HAP-1 (cell line): ENCODE measurements at regions not wholly inside any gene's neighbourhood (a gene's known extent, or its start where the extent isn't known, plus 50 kb on each side); places are given as distances from the start of the nearest gene placed in this dataset.

Experiments
- DNase-seq, 2 experiments: peaks; one replicate each; pipeline ENCODE4 v3.0.0-alpha.2; 2016 to 2020; ENCODE audit warnings: low spot score in 2 of 2
- H3K27me3 ChIP-seq: fragments of 250-450 bp; sonication (Bioruptor Pico); 2 replicates; pipeline ENCODE4 v1.5.1; 2020; ENCODE audit warnings: low read depth, mild to moderate bottlenecking, moderate library complexity
- H3K36me3 ChIP-seq: fragments of 250-450 bp; sonication (Bioruptor Pico); replicated peaks from 2 replicates; pipeline ENCODE4 v1.5.1; 2020; ENCODE audit warnings: mild to moderate bottlenecking
- H3K4me1 ChIP-seq: fragments of 250-450 bp; sonication (Bioruptor Pico); 2 replicates; pipeline ENCODE4 v1.5.1; 2020; ENCODE audit warnings: mild to moderate bottlenecking
- H3K4me3 ChIP-seq: fragments of 250-450 bp; sonication (Bioruptor Pico); 2 replicates; pipeline ENCODE4 v1.5.1; 2020; ENCODE audit warnings: mild to moderate bottlenecking, moderate library complexity
- H3K9me3 ChIP-seq: fragments of 250-450 bp; sonication (Bioruptor Pico); 2 replicates; pipeline ENCODE4 v1.5.1; 2020; ENCODE audit warnings: mild to moderate bottlenecking, moderate library complexity
- in situ Hi-C: fragments of 300-500 bp; cut with MboI; formaldehyde crosslinking; loops from 3 replicates; pipeline ENCODE4 v1.14.3; 2020; ENCODE audit warnings: low sequenced_read_pairs, inconsistent platforms, mixed read lengths

GRCh38 chr15:67892559-67893377 lies 52.9 kb upstream of the RNU6-1 start:
- in situ Hi-C loops, result no loop called here

GRCh38 chr15:67895237-67895636 lies 55.4 kb upstream of the RNU6-1 start:
- in situ Hi-C loops, result no loop called here
- no peaks in the 10 kb centered on the region for H3K36me3 ChIP-seq
- H3K4me1 ChIP-seq, result peaks cover 9% of the 10 kb centered on the region
- no peaks in the 10 kb centered on the region for H3K9me3 ChIP-seq
- no peaks in the 10 kb centered on the region for H3K27me3 ChIP-seq
- H3K4me3 ChIP-seq, result no peak overlapping the region
- DNase-seq, result no peak

More at GRCh38 chr15:67892559-67893377, 52.9 kb upstream of the RNU6-1 start:
- Histone ChIP-seq H3K4me3 (no peak overlapping the region), H3K9me3 (no peaks in the 10 kb centered on the region; the same call in 1 of the 2 replicates), H3K36me3 (no peaks in the 10 kb centered on the region), H3K27me3 (no peaks in the 10 kb centered on the region), H3K4me1 (peaks cover 6% of the 10 kb centered on the region)
- no peak for DNase-seq

GRCh38 chr15:67897646-67898339 lies 57.9 kb upstream of the RNU6-1 start:
- peaks cover 9% of the 10 kb centered on the region for H3K4me1 ChIP-seq
- no peaks in the 10 kb centered on the region for H3K27me3 ChIP-seq
- in situ Hi-C loops, result no loop called here
- peak; percentile 46 to 72 for DNase-seq
- no peak overlapping the region for H3K4me3 ChIP-seq
- H3K36me3 ChIP-seq, result no peaks in the 10 kb centered on the region
- H3K9me3 ChIP-seq, result no peaks in the 10 kb centered on the region; the same call in 1 of the 2 replicates

GRCh38 chr15:67899596-67900283 lies 59.9 kb upstream of the RNU6-1 start:
- Histone ChIP-seq H3K4me3 (no peak overlapping the region), H3K27me3 (no peaks in the 10 kb centered on the region), H3K4me1 (peaks cover 9% of the 10 kb centered on the region), H3K36me3 (no peaks in the 10 kb centered on the region), H3K9me3 (no peaks in the 10 kb centered on the region; the same call in 1 of the 2 replicates)
- in situ Hi-C loops, result no loop called here
- DNase-seq, result no peak

- Histone ChIP-seq H3K4me3 (no peak overlapping the region), H3K9me3 (no peaks in the 10 kb centered on the region; the same call in 1 of the 2 replicates), H3K27me3 (no peaks in the 10 kb centered on the region), H3K4me1 (peaks cover 9% of the 10 kb centered on the region), H3K36me3 (no peaks in the 10 kb centered on the region)
- no peak for DNase-seq
- in situ Hi-C loops, result no loop called here
These were observed 60.8 kb upstream of the RNU6-1 start for GRCh38 chr15:67900621-67901147.

- H3K36me3 ChIP-seq, result no peaks in the 10 kb centered on the region
- no peaks in the 10 kb centered on the region; the same call in none of the 2 replicates for H3K9me3 ChIP-seq
- peaks cover 9% of the 10 kb centered on the region for H3K4me1 ChIP-seq
- H3K4me3 ChIP-seq, result no peak overlapping the region
- in situ Hi-C loops, result no loop called here
- DNase-seq, result no peak
- H3K27me3 ChIP-seq, result no peaks in the 10 kb centered on the region
These were observed 62.1 kb upstream of the RNU6-1 start for GRCh38 chr15:67901922-67902321.

- in situ Hi-C loops, result no loop called here
- peaks cover 4% of the 10 kb centered on the region for H3K4me1 ChIP-seq
- H3K27me3 ChIP-seq, result no peaks in the 10 kb centered on the region
- H3K36me3 ChIP-seq, result no peaks in the 10 kb centered on the region
- DNase-seq, result no peak
- H3K4me3 ChIP-seq, result no peak overlapping the region
- no peaks in the 10 kb centered on the region; the same call in none of the 2 replicates for H3K9me3 ChIP-seq
These were observed 62.7 kb upstream of the RNU6-1 start for GRCh38 chr15:67902579-67903009.

GRCh38 chr15:67903708-67904107 lies 63.9 kb upstream of the RNU6-1 start:
- no peak for DNase-seq
- no peaks in the 10 kb centered on the region; the same call in none of the 2 replicates for H3K9me3 ChIP-seq
- in situ Hi-C loops, result no loop called here
- H3K27me3 ChIP-seq, result no peaks in the 10 kb centered on the region
- H3K4me3 ChIP-seq, result no peak overlapping the region
- no peaks in the 10 kb centered on the region for H3K4me1 ChIP-seq
- no peaks in the 10 kb centered on the region for H3K36me3 ChIP-seq

GRCh38 chr15:67905628-67906027 lies 65.8 kb upstream of the RNU6-1 start:
- Histone ChIP-seq H3K36me3 (no peaks in the 10 kb centered on the region), H3K4me3 (no peak overlapping the region), H3K4me1 (no peaks in the 10 kb centered on the region), H3K27me3 (no peaks in the 10 kb centered on the region), H3K9me3 (peaks cover 8% of the 10 kb centered on the region)
- no peak for DNase-seq
- in situ Hi-C loops, result no loop called here

GRCh38 chr15:67906382-67906781 lies 66.5 kb upstream of the RNU6-1 start:
- no peak overlapping the region for H3K4me3 ChIP-seq

GRCh38 chr15:67907184-67907723 lies 67.4 kb upstream of the RNU6-1 start:
- Histone ChIP-seq H3K27me3 (no peaks in the 10 kb centered on the region), H3K9me3 (peaks cover 8% of the 10 kb centered on the region), H3K36me3 (no peaks in the 10 kb centered on the region), H3K4me3 (no peak overlapping the region), H3K4me1 (no peaks in the 10 kb centered on the region; the same call in 1 of the 2 replicates)
- in situ Hi-C loops, result no loop called here
- DNase-seq, result no peak

More at GRCh38 chr15:67906382-67906781, 66.5 kb upstream of the RNU6-1 start:
- H3K9me3 ChIP-seq, result peaks cover 8% of the 10 kb centered on the region
- no peaks in the 10 kb centered on the region for H3K36me3 ChIP-seq
- no peak for DNase-seq
- no peaks in the 10 kb centered on the region for H3K27me3 ChIP-seq
- H3K4me1 ChIP-seq, result no peaks in the 10 kb centered on the region
- in situ Hi-C loops, result no loop called here

GRCh38 chr15:67908756-67909155 lies 68.9 kb upstream of the RNU6-1 start:
- H3K4me1 ChIP-seq, result no peaks in the 10 kb centered on the region; the same call in 1 of the 2 replicates
- H3K9me3 ChIP-seq, result peaks cover 8% of the 10 kb centered on the region
- H3K36me3 ChIP-seq, result no peaks in the 10 kb centered on the region
- no peak for DNase-seq
- in situ Hi-C loops, result no loop called here
- H3K27me3 ChIP-seq, result no peaks in the 10 kb centered on the region
- no peak overlapping the region for H3K4me3 ChIP-seq

- in situ Hi-C loops, result no loop called here
- Histone ChIP-seq H3K9me3 (peaks cover 8% of the 10 kb centered on the region), H3K4me3 (no peak overlapping the region), H3K4me1 (peaks cover 18% of the 10 kb centered on the region), H3K36me3 (no peaks in the 10 kb centered on the region), H3K27me3 (no peaks in the 10 kb centered on the region)
- DNase-seq, result peak in 1 of 2 experiments; percentile 52
These were observed 71.9 kb upstream of the RNU6-1 start for GRCh38 chr15:67911727-67912126.
